H1 (cell line): ENCODE measurements at regions not wholly inside any gene's neighbourhood (a gene's known extent, or its start where the extent isn't known, plus 50 kb on each side); places are given as distances from the start of the nearest gene placed in this dataset.

ENCODE experiments used
- CTCF ChIA-PET: fragments of 300-600 bp; sonication (Branson Sonifier 250); formaldehyde crosslinking; loops from one replicate; lab custom pipeline; 2021; ENCODE audit not compliant: partially characterized antibody; lab: Charles Lee
- POLR2A ChIA-PET: fragments of 300-600 bp; sonication (Branson Sonifier 250); formaldehyde crosslinking; loops from one replicate; lab custom pipeline; 2021; ENCODE audit warnings: inconsistent platforms; ENCODE audit not compliant: partially characterized antibody; lab: Charles Lee
- DNase-seq, 2 experiments: peaks; one replicate each; pipeline versions ENCODE4 v3.0.0 to v3.0.0-alpha.2; 2010 to 2022; ENCODE audit warnings: low spot score in 2 of 2, low read depth in 1 of 2, mixed read lengths in 1 of 2
- FAIRE-seq: peaks from 2 replicates; lab custom pipeline; 2011; peaks lifted over from hg19 to GRCh38; lab: Jason Lieb, UNC
- H2AFZ ChIP-seq: 2 replicates; pipeline ENCODE4 v1.8.1; 2012; ENCODE audit warnings: low read length, inconsistent platforms
- H2AK5ac ChIP-seq: 2 replicates; pipeline ENCODE4 v1.6.1; 2013; ENCODE audit warnings: low read depth, low read length
- H2BK120ac ChIP-seq: replicated peaks from 2 replicates; pipeline ENCODE3; 2013; ENCODE audit warnings: low read depth, low read length, inconsistent platforms
- H2BK12ac ChIP-seq: 2 replicates; pipeline ENCODE4 v1.6.1; 2013; ENCODE audit warnings: low read depth, low read length
- H2BK15ac ChIP-seq: 2 replicates; pipeline ENCODE4 v1.6.1; 2013; ENCODE audit warnings: low read length
- H2BK20ac ChIP-seq: 2 replicates; pipeline ENCODE4 v1.6.1; 2013; ENCODE audit warnings: low read length
- H2BK5ac ChIP-seq: 2 replicates; pipeline ENCODE4 v1.6.1; 2013; ENCODE audit warnings: low read depth, low read length
- H3K14ac ChIP-seq: 2 replicates; pipeline ENCODE4 v1.6.1; 2013; ENCODE audit warnings: inconsistent platforms; ENCODE audit not compliant: insufficient read length
- H3K18ac ChIP-seq: 2 replicates; pipeline ENCODE4 v1.6.1; 2013; ENCODE audit warnings: low read length; ENCODE audit errors: extremely low read depth
- H3K23ac ChIP-seq: 2 replicates; pipeline ENCODE4 v1.6.1; 2013; ENCODE audit warnings: inconsistent platforms; ENCODE audit not compliant: insufficient read length
- H3K23me2 ChIP-seq: 2 replicates; pipeline ENCODE4 v1.6.1; 2013; ENCODE audit warnings: low read depth, low read length
- H3K27ac ChIP-seq: 2 replicates; pipeline ENCODE4 v1.6.1; 2011; ENCODE audit warnings: low read depth, low read length, inconsistent platforms
- H3K27me3 ChIP-seq, 4 experiments: replicated peaks in 1 of 4; 1 replicate in 1 of 4; 2 replicates in 3 of 4; pipeline versions ENCODE4 v1.6.1 to v1.8.1; 2011 to 2013; ENCODE audit warnings: low read length in 3 of 4, mild to moderate bottlenecking in 3 of 4, inconsistent platforms in 2 of 4, mixed read lengths in 2 of 4, moderate library complexity in 1 of 4; ENCODE audit not compliant: control insufficient read depth in 3 of 4, insufficient read depth in 3 of 4; ENCODE audit errors: extremely low read depth in 1 of 4
- H3K36me3 ChIP-seq, 4 experiments: 2 replicates each; pipeline versions ENCODE4 v1.6.1 to v1.8.1; 2011 to 2013; ENCODE audit warnings: mild to moderate bottlenecking in 4 of 4, low read length in 3 of 4, moderate library complexity in 2 of 4, control low read depth in 1 of 4, inconsistent platforms in 1 of 4; ENCODE audit not compliant: insufficient read depth in 4 of 4, control insufficient read depth in 2 of 4
- H3K4ac ChIP-seq: replicated peaks from 2 replicates; pipeline ENCODE3; 2013; ENCODE audit warnings: low read length, low read depth, mixed read lengths, inconsistent platforms; ENCODE audit not compliant: insufficient read length
- H3K4me1 ChIP-seq, 4 experiments: replicated peaks in 1 of 4; 1 replicate in 1 of 4; 2 replicates in 3 of 4; pipeline versions ENCODE4 v1.6.1 to v1.8.1; 2011 to 2013; ENCODE audit warnings: low read length in 3 of 4, inconsistent platforms in 2 of 4, mixed read lengths in 1 of 4; ENCODE audit not compliant: insufficient read depth in 4 of 4, control insufficient read depth in 3 of 4
- H3K4me2 ChIP-seq, 2 experiments: 2 replicates each; pipeline versions ENCODE4 v1.6.1 to v1.8.1; 2011 to 2013; ENCODE audit warnings: low read depth in 2 of 2, low read length in 2 of 2, control low read depth in 1 of 2, inconsistent platforms in 1 of 2, mild to moderate bottlenecking in 1 of 2; ENCODE audit not compliant: insufficient read depth in 1 of 2
- H3K4me3 ChIP-seq, 4 experiments: fragments of 200-600, 300-600 bp in 1 of 4; sonication (generic), shearing (Covaris generic), sonication (Bioruptor Twin) in 1 of 4; 2 replicates each; pipeline versions ENCODE4 v1.5.1 to v1.8.1; 2011 to 2016; ENCODE audit warnings: low read length in 4 of 4, low read depth in 3 of 4, control low read depth in 2 of 4, inconsistent platforms in 2 of 4, mild to moderate bottlenecking in 2 of 4, mixed read lengths in 1 of 4, moderate library complexity in 1 of 4; ENCODE audit not compliant: insufficient read depth in 2 of 4; ENCODE audit errors: extremely low read depth in 1 of 4
- H3K56ac ChIP-seq: replicated peaks from 2 replicates; pipeline ENCODE3; 2013; ENCODE audit warnings: low read depth, mild to moderate bottlenecking, mixed read lengths, low read length, inconsistent platforms; ENCODE audit not compliant: insufficient read length
- H3K79me1 ChIP-seq: 2 replicates; pipeline ENCODE4 v1.6.1; 2013; ENCODE audit warnings: low read depth, low read length, control low read depth
- H3K79me2 ChIP-seq, 2 experiments: 2 replicates each; pipeline versions ENCODE4 v1.6.1 to v1.8.1; 2012 to 2013; ENCODE audit warnings: low read length in 2 of 2, mild to moderate bottlenecking in 2 of 2, inconsistent platforms in 1 of 2; ENCODE audit not compliant: insufficient read depth in 2 of 2, control insufficient read depth in 1 of 2
- H3K9ac ChIP-seq, 4 experiments: replicated peaks in 1 of 4; 1 replicate in 1 of 4; 2 replicates in 3 of 4; pipeline versions ENCODE4 v1.6.1 to v1.8.1; 2011 to 2013; ENCODE audit warnings: low read depth in 3 of 4, low read length in 3 of 4, control low read depth in 2 of 4, mild to moderate bottlenecking in 2 of 4, moderate library complexity in 2 of 4, inconsistent platforms in 1 of 4; ENCODE audit errors: extremely low read depth in 1 of 4
- H3K9me3 ChIP-seq, 2 experiments: 2 replicates each; pipeline versions ENCODE4 v1.6.1 to v1.8.1; 2012 to 2013; ENCODE audit warnings: mild to moderate bottlenecking in 2 of 2, moderate library complexity in 2 of 2, control low read depth in 1 of 2, inconsistent platforms in 1 of 2, low read depth in 1 of 2, low read length in 1 of 2, mixed read lengths in 1 of 2; ENCODE audit not compliant: insufficient read depth in 2 of 2
- H4K20me1 ChIP-seq, 2 experiments: replicated peaks in 1 of 2; 2 replicates each; pipeline versions ENCODE3 to v1.8.1; 2011 to 2013; ENCODE audit warnings: inconsistent platforms in 2 of 2, low read length in 2 of 2, mild to moderate bottlenecking in 1 of 2; ENCODE audit not compliant: insufficient read depth in 2 of 2, control insufficient read depth in 1 of 2
- H4K5ac ChIP-seq: 2 replicates; pipeline ENCODE4 v1.6.1; 2013; ENCODE audit warnings: low read length, low read depth, mixed read lengths, inconsistent platforms; ENCODE audit not compliant: insufficient read length
- H4K8ac ChIP-seq: 2 replicates; pipeline ENCODE4 v1.8.0; 2013; ENCODE audit warnings: mild to moderate bottlenecking, moderate library complexity, low read length, inconsistent platforms; ENCODE audit not compliant: insufficient read depth; ENCODE audit errors: extremely low read depth
- H4K91ac ChIP-seq: replicated peaks from 2 replicates; pipeline ENCODE3; 2013; ENCODE audit warnings: low read length, mixed read lengths, inconsistent platforms; ENCODE audit not compliant: insufficient read length
- CHD1 ChIP-seq: IDR thresholded peaks from 2 replicates; pipeline ENCODE4 v1.6.1; 2012; ENCODE audit warnings: low read depth, low read length, improper control_type of control experiment
- CHD2 ChIP-seq: IDR thresholded peaks from 2 replicates; pipeline ENCODE4 v1.6.1; 2012; ENCODE audit warnings: low read length, improper control_type of control experiment
- CTBP2 ChIP-seq: IDR thresholded peaks from 2 replicates; pipeline ENCODE4 v1.7.0; 2011; ENCODE audit warnings: borderline replicate concordance, mild to moderate bottlenecking, moderate library complexity, mixed read lengths, low read length; ENCODE audit not compliant: insufficient read depth, insufficient read length
- EZH2 ChIP-seq: fragments of 200-600 bp; sonication (generic); IDR thresholded peaks from 2 replicates; pipeline ENCODE4 v1.7.1; 2012; ENCODE audit warnings: low read depth, mild to moderate bottlenecking, moderate library complexity, low read length, inconsistent platforms; ENCODE audit not compliant: severe bottlenecking
- FOSL1 ChIP-seq: IDR thresholded peaks from 2 replicates; pipeline ENCODE4 v1.6.1; 2011; ENCODE audit warnings: mild to moderate bottlenecking, low read depth, low read length, moderate library complexity; ENCODE audit not compliant: insufficient read depth
- GABPA ChIP-seq: IDR thresholded peaks from 2 replicates; pipeline ENCODE4 v1.6.1; 2011; ENCODE audit warnings: mild to moderate bottlenecking, low read length, moderate library complexity, borderline replicate concordance; ENCODE audit not compliant: insufficient read depth
- KDM4A ChIP-seq: IDR thresholded peaks from one replicate; pipeline ENCODE4 v1.7.1; 2012; ENCODE audit warnings: low read depth, mild to moderate bottlenecking, moderate library complexity, low read length, inconsistent platforms; ENCODE audit not compliant: severe bottlenecking
- MAX ChIP-seq: IDR thresholded peaks from 2 replicates; pipeline ENCODE4 v1.6.1; 2012; ENCODE audit warnings: inconsistent platforms
- RXRA ChIP-seq: IDR thresholded peaks from 2 replicates; pipeline ENCODE4 v1.6.1; 2011; ENCODE audit warnings: low read depth, mild to moderate bottlenecking, low read length, moderate library complexity; ENCODE audit not compliant: insufficient read depth
- SIN3A ChIP-seq, 2 experiments: IDR thresholded peaks in 1 of 2; conservative IDR thresholded peaks in 1 of 2; 2 replicates each; pipeline ENCODE4 v1.6.1; 2011 to 2012; ENCODE audit warnings: low read length in 2 of 2, improper control_type of control experiment in 1 of 2, low read depth in 1 of 2, mild to moderate bottlenecking in 1 of 2
- SP2 ChIP-seq: IDR thresholded peaks from 2 replicates; pipeline ENCODE4 v1.6.1; 2012; ENCODE audit warnings: mild to moderate bottlenecking, low read length, inconsistent platforms
- ZNF274 ChIP-seq: IDR thresholded peaks from 2 replicates; pipeline ENCODE4 v1.7.0; 2012; ENCODE audit warnings: low read length, borderline replicate concordance; ENCODE audit errors: extremely low read depth
- WGBS, 2 experiments: shearing (Covaris generic) in 1 of 2; methylation state at CpG; one replicate each; pipeline versions ENCODE4 v1.1.6 to v1.1.7; 2013 to 2015; ENCODE audit warnings: low lambda C conversion rate in 2 of 2, mixed read lengths in 2 of 2, inconsistent platforms in 1 of 2, low coverage in 1 of 2, missing lambda C conversion rate in 1 of 2; ENCODE audit not compliant: insufficient replicate concordance in 2 of 2, insufficient coverage in 1 of 2, insufficient read length in 1 of 2; ENCODE audit errors: extremely low coverage in 1 of 2, missing lambda C conversion rate in 1 of 2; 5-methylcytosine and 5-hydroxymethylcytosine counted together
- TF ChIP-seq, protein P1 (sequence below): IDR thresholded peaks from 2 replicates; pipeline ENCODE4 v1.6.1; 2012; ENCODE audit warnings: inconsistent platforms

- Histone ChIP-seq H3K79me2 (no peaks in the 10 kb centered on the region), H4K5ac (no peak overlapping the region), H3K4me3 (no peak overlapping the region), H3K18ac (no peak overlapping the region), H3K4ac (no peak overlapping the region), H4K8ac (no peak overlapping the region), H3K9me3 (peaks cover 25 to 30% of the 10 kb centered on the region in 2 experiments), H3K9ac (no peak overlapping the region), H3K23ac (no peak overlapping the region), H3K36me3 (no peaks in the 10 kb centered on the region), H2BK15ac (no peak overlapping the region), H2BK5ac (no peak overlapping the region), H3K27ac (no peak overlapping the region), H3K4me2 (no peak overlapping the region), H3K56ac (no peak overlapping the region), H3K14ac (no peak overlapping the region), H3K23me2 (no peaks in the 10 kb centered on the region), H4K91ac (no peak overlapping the region), H3K27me3 (0 out of 7 replicates have a peak, but pooled peaks cover 0 to 3% (median 0%) of the 10 kb centered on the region in 4 experiments), H2BK20ac (no peak overlapping the region), H2AFZ (no peak overlapping the region), H2BK12ac (no peak overlapping the region), H3K4me1 (no peaks in the 10 kb centered on the region), H3K79me1 (no peaks in the 10 kb centered on the region), H4K20me1 (no peaks in the 10 kb centered on the region), H2BK120ac (no peak overlapping the region), H2AK5ac (no peak overlapping the region)
- POLR2A ChIA-PET: no interaction called here
- peak in 1 of 2 experiments; percentile 64 for DNase-seq
- WGBS, 2 experiments: 87% methylated on average over 10 of the region's 10 CpGs; no CpG with 5 or more reads in 1 of the 2 experiments
- TF ChIP-seq ZNF274: no peak
- no peak for TF ChIP-seq SP2
- TF ChIP-seq SIN3A (conservative IDR thresholded peaks at IDR 0.05 in 1 of 2, IDR thresholded peaks at IDR 0.05 in 1 of 2; ENCODE audit: low read depth in 1 of 2, low read length in 2 of 2): no peak
- no peak for TF ChIP-seq RXRA
- no peak for TF ChIP-seq CHD2
- TF ChIP-seq KDM4A: no peak
- TF ChIP-seq EZH2: no peak
- TF ChIP-seq GABPA: no peak
- TF ChIP-seq CHD1: no peak
- no peak for TF ChIP-seq MAX
- TF ChIP-seq FOSL1: no peak
- TF ChIP-seq, protein P1, sequence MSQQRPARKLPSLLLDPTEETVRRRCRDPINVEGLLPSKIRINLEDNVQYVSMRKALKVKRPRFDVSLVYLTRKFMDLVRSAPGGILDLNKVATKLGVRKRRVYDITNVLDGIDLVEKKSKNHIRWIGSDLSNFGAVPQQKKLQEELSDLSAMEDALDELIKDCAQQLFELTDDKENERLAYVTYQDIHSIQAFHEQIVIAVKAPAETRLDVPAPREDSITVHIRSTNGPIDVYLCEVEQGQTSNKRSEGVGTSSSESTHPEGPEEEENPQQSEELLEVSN: no peak
- TF ChIP-seq CTBP2: no peak
- CTCF ChIA-PET: no interaction called here
- no peak for FAIRE-seq
These were observed 68.8 kb upstream of the C1orf174 start for GRCh38 chr1:3968851-3969250.
